ENCODE measurements at regions not wholly inside any gene's neighbourhood (a gene's known extent, or its start where the extent isn't known, plus 50 kb on each side); places are given as distances from the start of the nearest gene placed in this dataset.

GRCh38 chr9:75452512-75452911, 364.2 kb downstream of the OSTF1 start:
- no peak for TF ChIP-seq GATA2 (IDR thresholded peaks at IDR 0.05; ENCODE audit: low read depth, low read length)
- no peak for TF ChIP-seq GATA3 (IDR thresholded peaks at IDR 0.05; ENCODE audit: low read depth, low read length)

Measured in SH-SY5Y (cell line).